ENCODE measurements at regions not wholly inside any gene's neighbourhood (a gene's known extent, or its start where the extent isn't known, plus 50 kb on each side); places are given as distances from the start of the nearest gene placed in this dataset.

GRCh38 chr1:101522486-101522885 lies 285.7 kb downstream of the S1PR1 start:
- Histone ChIP-seq H3K27ac (no peak overlapping the region), H3K4me1 (no peaks in the 10 kb centered on the region), H3K4me3 (no peak overlapping the region), H3K36me3 (no peaks in the 10 kb centered on the region), H3K9me3 (peaks cover 0 to 5% (median 0%) of the 10 kb centered on the region in 12 donors), H3K27me3 (no peaks in the 10 kb centered on the region)
- 77 to 81% (median 79%) methylated on average over 2 of the region's 2 CpGs for WGBS, 4 donors
- TF ChIP-seq CTCF (IDR thresholded peaks at IDR 0.05) (no peak), POLR2A (IDR thresholded peaks at IDR 0.05) (no peak)
- DNase-seq (no peak), ATAC-seq (no peak)
- intact Hi-C loops (cut with DNase I) = loop anchor here in 2 of 10 donors (5.0 to 10.0 kb wide), 2 partner anchors 1940 to 1992 kb away; no protein-coding TSS in a partner anchor

GRCh38 chr1:101526813-101527212 lies 290.0 kb downstream of the S1PR1 start:
- H3K4me3 ChIP-seq = no peak overlapping the region

GRCh38 chr1:101532377-101532776 lies 295.6 kb downstream of the S1PR1 start:
- Histone ChIP-seq H3K9me3 (no peaks in the 10 kb centered on the region), H3K4me3 (no peak overlapping the region), H3K27me3 (no peaks in the 10 kb centered on the region), H3K27ac (no peak overlapping the region), H3K4me1 (no peaks in the 10 kb centered on the region), H3K36me3 (no peaks in the 10 kb centered on the region)
- no peak for ATAC-seq
- intact Hi-C loops (cut with DNase I) = no loop called here
- 19 to 52% (median 36%) methylated on average over 1 of the region's 1 CpG for WGBS, 4 donors
- no peak for DNase-seq
- no peak for TF ChIP-seq CTCF (IDR thresholded peaks at IDR 0.05)

More at GRCh38 chr1:101526813-101527212, 290.0 kb downstream of the S1PR1 start:
- no peak for TF ChIP-seq CTCF (IDR thresholded peaks at IDR 0.05)
- TF ChIP-seq POLR2A (IDR thresholded peaks at IDR 0.05) = no peak
- no peak for DNase-seq
- H3K27ac ChIP-seq = no peak overlapping the region
- H3K36me3 ChIP-seq = no peaks in the 10 kb centered on the region
- H3K9me3 ChIP-seq = no peaks in the 10 kb centered on the region
- 52 to 65% (median 55%) methylated on average over 6 of the region's 6 CpGs for WGBS, 4 donors
- intact Hi-C loops (cut with DNase I) = loop anchor here in 1 of 10 donors (10.0 kb wide), 1 partner anchor 1988 kb away; no protein-coding TSS in a partner anchor
- H3K4me1 ChIP-seq = no peaks in the 10 kb centered on the region
- H3K27me3 ChIP-seq = no peaks in the 10 kb centered on the region
- ATAC-seq = no peak

GRCh38 chr1:101540161-101540560 lies 303.3 kb downstream of the S1PR1 start:
- no peaks in the 10 kb centered on the region for H3K27me3 ChIP-seq
- H3K4me1 ChIP-seq = no peaks in the 10 kb centered on the region
- no peaks in the 10 kb centered on the region for H3K36me3 ChIP-seq
- intact Hi-C loops (cut with DNase I) = no loop called here
- no peak for DNase-seq
- no peak overlapping the region for H3K27ac ChIP-seq
- TF ChIP-seq POLR2A (IDR thresholded peaks at IDR 0.05) = no peak
- no peak for TF ChIP-seq CTCF (IDR thresholded peaks at IDR 0.05)
- ATAC-seq = no peak
- 74 to 82% (median 75%) methylated on average over 3 of the region's 3 CpGs for WGBS, 4 donors
- no peaks in the 10 kb centered on the region for H3K9me3 ChIP-seq
- no peak overlapping the region for H3K4me3 ChIP-seq

All from heart left ventricle (tissue), 16 donors.